ENCODE measurements at regions not wholly inside any gene's neighbourhood (a gene's known extent, or its start where the extent isn't known, plus 50 kb on each side); places are given as distances from the start of the nearest gene placed in this dataset.

GRCh38 chr7:21377545-21377944, 50.3 kb upstream of the SP4 start:
- no peak for ATAC-seq (ENCODE audit: low read depth)
- no peaks in the 10 kb centered on the region for H3K79me1 ChIP-seq (ENCODE audit: low read depth in 1 of 2, low read length in 2 of 2)
- no peaks in the 10 kb centered on the region for H3K27me3 ChIP-seq (ENCODE audit: control insufficient read depth, insufficient read depth, low read length)
- H3K56ac ChIP-seq (ENCODE audit: extremely low read depth, insufficient read depth, low read length), result no peak overlapping the region
- H2AFZ ChIP-seq (replicated peaks; ENCODE audit: low read length, poor library complexity), result no peak overlapping the region
- no peak overlapping the region for H2AK9ac ChIP-seq (replicated peaks; ENCODE audit: low read depth, low read length, poor library complexity)
- POLR2A ChIA-PET (ENCODE audit: unreplicated experiment), result no interaction called here
- no TSS peak for BruUV-seq (replicated peaks)
- H4K5ac ChIP-seq (ENCODE audit: low read depth, low read length), result no peak overlapping the region
- no peak for DNase-seq
- H3K14ac ChIP-seq (replicated peaks; ENCODE audit: low read depth, low read length), result no peak overlapping the region
- no peak overlapping the region for H3K9ac ChIP-seq (ENCODE audit: low read depth, low read length)
- in situ Hi-C loops (cut with MboI; ENCODE audit: low sequenced_read_pairs), result no loop called here
- no CpG with 5 or more reads among the region's 2 CpGs for WGBS, 2 experiments (ENCODE audit: extremely low coverage in 2 of 2, insufficient read length in 1 of 2)
- H3K23ac ChIP-seq (ENCODE audit: low read depth, low read length), result no peak overlapping the region
- H2BK20ac ChIP-seq (ENCODE audit: low read depth, low read length), result no peak overlapping the region
- no peak overlapping the region for H3K27ac ChIP-seq (ENCODE audit: insufficient read depth, low read length)
- H3K9me1 ChIP-seq (ENCODE audit: insufficient read depth, low read length), result no peaks in the 10 kb centered on the region
- no peaks in the 10 kb centered on the region for H3K36me3 ChIP-seq (ENCODE audit: control insufficient read depth, insufficient read depth, low read length)
- no peak overlapping the region for H4K91ac ChIP-seq (ENCODE audit: insufficient read depth, low read depth, low read length)
- dilution Hi-C loops (cut with HindIII; ENCODE audit: low sequenced_read_pairs, unreplicated experiment), result no loop called here
- H3K4ac ChIP-seq (ENCODE audit: low read depth, low read length), result no peak overlapping the region
- no peak overlapping the region for H2BK15ac ChIP-seq (ENCODE audit: low read depth, low read length)
- no peak overlapping the region for H2AK5ac ChIP-seq (ENCODE audit: low read depth, low read length)
- intact Hi-C loops (cut with micrococcal nuclease), result no loop called here
- H2BK120ac ChIP-seq (ENCODE audit: low read depth, low read length), result no peak overlapping the region
- CTCF ChIA-PET, result no interaction called here
- no peak overlapping the region for H2BK5ac ChIP-seq (ENCODE audit: low read depth, low read length, poor library complexity, severe bottlenecking)
- H3K9me3 ChIP-seq (ENCODE audit: control insufficient read depth, insufficient read depth, low read length), result no peaks in the 10 kb centered on the region
- H3K4me1 ChIP-seq (ENCODE audit: control insufficient read depth, insufficient read depth, low read length), result no peaks in the 10 kb centered on the region
- H3K18ac ChIP-seq (ENCODE audit: low read depth, low read length), result no peak overlapping the region
- H4K20me1 ChIP-seq (ENCODE audit: insufficient read depth, low read length), result no peaks in the 10 kb centered on the region
- no peak overlapping the region for H3K4me2 ChIP-seq (ENCODE audit: low read depth, low read length)
- H4K8ac ChIP-seq (ENCODE audit: low read depth in 2 of 2, low read length in 2 of 2), result no peak overlapping the region
- no peak for TF ChIP-seq USF2 (IDR thresholded peaks at IDR 0.05; ENCODE audit: low read depth, low read length)
- TF ChIP-seq NFE2L2 (IDR thresholded peaks at IDR 0.05; ENCODE audit: low read depth, low read length), result no peak
- no peak for TF ChIP-seq POLR2A (IDR thresholded peaks at IDR 0.05; ENCODE audit: low read depth, low read length)
- TF ChIP-seq CHD1 (IDR thresholded peaks at IDR 0.05; ENCODE audit: low read depth, low read length), result no peak
- no peak for TF ChIP-seq MXI1 (IDR thresholded peaks at IDR 0.05; ENCODE audit: borderline replicate concordance, low read depth, low read length)
- TF ChIP-seq, protein P1, sequence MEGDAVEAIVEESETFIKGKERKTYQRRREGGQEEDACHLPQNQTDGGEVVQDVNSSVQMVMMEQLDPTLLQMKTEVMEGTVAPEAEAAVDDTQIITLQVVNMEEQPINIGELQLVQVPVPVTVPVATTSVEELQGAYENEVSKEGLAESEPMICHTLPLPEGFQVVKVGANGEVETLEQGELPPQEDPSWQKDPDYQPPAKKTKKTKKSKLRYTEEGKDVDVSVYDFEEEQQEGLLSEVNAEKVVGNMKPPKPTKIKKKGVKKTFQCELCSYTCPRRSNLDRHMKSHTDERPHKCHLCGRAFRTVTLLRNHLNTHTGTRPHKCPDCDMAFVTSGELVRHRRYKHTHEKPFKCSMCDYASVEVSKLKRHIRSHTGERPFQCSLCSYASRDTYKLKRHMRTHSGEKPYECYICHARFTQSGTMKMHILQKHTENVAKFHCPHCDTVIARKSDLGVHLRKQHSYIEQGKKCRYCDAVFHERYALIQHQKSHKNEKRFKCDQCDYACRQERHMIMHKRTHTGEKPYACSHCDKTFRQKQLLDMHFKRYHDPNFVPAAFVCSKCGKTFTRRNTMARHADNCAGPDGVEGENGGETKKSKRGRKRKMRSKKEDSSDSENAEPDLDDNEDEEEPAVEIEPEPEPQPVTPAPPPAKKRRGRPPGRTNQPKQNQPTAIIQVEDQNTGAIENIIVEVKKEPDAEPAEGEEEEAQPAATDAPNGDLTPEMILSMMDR (conservative IDR thresholded peaks at IDR 0.05; ENCODE audit: low read depth, low read length), result no peak
- no peak for TF ChIP-seq MAFK (IDR thresholded peaks at IDR 0.05; ENCODE audit: low read depth, low read length)
- TF ChIP-seq CEBPB (IDR thresholded peaks at IDR 0.05; ENCODE audit: low read depth, low read length), result no peak
- no peak for TF ChIP-seq RAD21 (IDR thresholded peaks at IDR 0.05; ENCODE audit: low read length)
- TF ChIP-seq, protein P2, sequence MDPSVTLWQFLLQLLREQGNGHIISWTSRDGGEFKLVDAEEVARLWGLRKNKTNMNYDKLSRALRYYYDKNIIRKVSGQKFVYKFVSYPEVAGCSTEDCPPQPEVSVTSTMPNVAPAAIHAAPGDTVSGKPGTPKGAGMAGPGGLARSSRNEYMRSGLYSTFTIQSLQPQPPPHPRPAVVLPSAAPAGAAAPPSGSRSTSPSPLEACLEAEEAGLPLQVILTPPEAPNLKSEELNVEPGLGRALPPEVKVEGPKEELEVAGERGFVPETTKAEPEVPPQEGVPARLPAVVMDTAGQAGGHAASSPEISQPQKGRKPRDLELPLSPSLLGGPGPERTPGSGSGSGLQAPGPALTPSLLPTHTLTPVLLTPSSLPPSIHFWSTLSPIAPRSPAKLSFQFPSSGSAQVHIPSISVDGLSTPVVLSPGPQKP (IDR thresholded peaks at IDR 0.05; ENCODE audit: borderline replicate concordance, low read depth, low read length), result no peak
- TF ChIP-seq FOS (IDR thresholded peaks at IDR 0.05; ENCODE audit: low read depth, low read length), result no peak
- H3K4me3 ChIP-seq (ENCODE audit: insufficient read depth, low read depth, low read length), result no peak overlapping the region
